ENCODE measurements at regions not wholly inside any gene's neighbourhood (a gene's known extent, or its start where the extent isn't known, plus 50 kb on each side); places are given as distances from the start of the nearest gene placed in this dataset.

- DNase-seq (ENCODE audit: low read depth in 2 of 2) = peak in 1 of 2 donors; percentile 5
These were observed 181.0 kb upstream of the GPR12 start for GRCh38 chr13:26941345-26942174.

GRCh38 chr13:26934096-26934495 lies 173.5 kb upstream of the GPR12 start:
- DNase-seq (ENCODE audit: low read depth in 2 of 2) = no peak

GRCh38 chr13:26932465-26932864 lies 171.9 kb upstream of the GPR12 start:
- no peak for DNase-seq (ENCODE audit: low read depth in 2 of 2)

- peak; percentile 52 to 56 for DNase-seq (ENCODE audit: low read depth in 2 of 2)
These were observed 169.6 kb upstream of the GPR12 start for GRCh38 chr13:26929971-26930730.

- DNase-seq (ENCODE audit: low read depth in 2 of 2) = no peak
These were observed 166.9 kb upstream of the GPR12 start for GRCh38 chr13:26927511-26927910.

- no peak for DNase-seq (ENCODE audit: low read depth in 2 of 2)
These were observed 165.8 kb upstream of the GPR12 start for GRCh38 chr13:26926371-26926770.

GRCh38 chr13:26923824-26924605 lies 163.4 kb upstream of the GPR12 start:
- no peak for DNase-seq (ENCODE audit: low read depth in 2 of 2)

- DNase-seq (ENCODE audit: low read depth in 2 of 2) = no peak
These were observed 161.3 kb upstream of the GPR12 start for GRCh38 chr13:26921918-26922317.

- no peak for DNase-seq (ENCODE audit: low read depth in 2 of 2)
These were observed 160.2 kb upstream of the GPR12 start for GRCh38 chr13:26920614-26921355.

GRCh38 chr13:26919732-26920131 lies 159.1 kb upstream of the GPR12 start:
- no peak for DNase-seq (ENCODE audit: low read depth in 2 of 2)

GRCh38 chr13:26919311-26919710 lies 158.7 kb upstream of the GPR12 start:
- no peak for DNase-seq (ENCODE audit: low read depth in 2 of 2)

GRCh38 chr13:26914624-26915023 lies 154.0 kb upstream of the GPR12 start:
- no peak for DNase-seq (ENCODE audit: low read depth in 2 of 2)

- no peak for DNase-seq (ENCODE audit: low read depth in 2 of 2)
These were observed 153.6 kb upstream of the GPR12 start for GRCh38 chr13:26914148-26914547.

GRCh38 chr13:26910754-26911465 lies 150.3 kb upstream of the GPR12 start:
- no peak for DNase-seq (ENCODE audit: low read depth in 2 of 2)

GRCh38 chr13:26909477-26909876 lies 148.9 kb upstream of the GPR12 start:
- no peak for DNase-seq (ENCODE audit: low read depth in 2 of 2)

GRCh38 chr13:26908126-26908525 lies 147.5 kb upstream of the GPR12 start:
- DNase-seq (ENCODE audit: low read depth in 2 of 2) = no peak

GRCh38 chr13:26899202-26899601 lies 138.6 kb upstream of the GPR12 start:
- no peak for DNase-seq (ENCODE audit: low read depth in 2 of 2)

GRCh38 chr13:26897706-26898550 lies 137.3 kb upstream of the GPR12 start:
- no peak for DNase-seq (ENCODE audit: low read depth in 2 of 2)

- DNase-seq (ENCODE audit: low read depth in 2 of 2) = no peak
These were observed 136.5 kb upstream of the GPR12 start for GRCh38 chr13:26896986-26897668.
